Osteoblast (primary cell): ENCODE measurements at regions not wholly inside any gene's neighbourhood (a gene's known extent, or its start where the extent isn't known, plus 50 kb on each side); places are given as distances from the start of the nearest gene placed in this dataset.

Source experiments
- DNase-seq: peaks from one replicate; pipeline ENCODE4 v3.0.0; 2011; ENCODE audit warnings: low spot score, mixed read lengths; ENCODE audit not compliant: insufficient read length; ENCODE audit errors: missing footprints
- H2AFZ ChIP-seq: 2 replicates; pipeline ENCODE4 v1.6.0; 2011; ENCODE audit warnings: mild to moderate bottlenecking, low read length
- H3K27ac ChIP-seq: 2 replicates; pipeline ENCODE4 v1.5.1; 2011; ENCODE audit warnings: mild to moderate bottlenecking, low read depth, low read length, moderate library complexity
- H3K27me3 ChIP-seq: 2 replicates; pipeline ENCODE4 v1.6.0; 2012; ENCODE audit warnings: mild to moderate bottlenecking, control low read depth, inconsistent platforms, low read length, moderate library complexity; ENCODE audit not compliant: insufficient read depth
- H3K36me3 ChIP-seq: 2 replicates; pipeline ENCODE4 v1.5.1; 2011; ENCODE audit warnings: mild to moderate bottlenecking, low read length, control low read depth, moderate library complexity; ENCODE audit not compliant: insufficient read depth
- H3K4me1 ChIP-seq: 2 replicates; pipeline ENCODE4 v1.5.1; 2011; ENCODE audit warnings: mild to moderate bottlenecking, low read length, control low read depth, moderate library complexity; ENCODE audit not compliant: insufficient read depth
- H3K4me2 ChIP-seq: 2 replicates; pipeline ENCODE4 v1.6.0; 2011; ENCODE audit warnings: mild to moderate bottlenecking, low read length; ENCODE audit not compliant: insufficient read depth
- H3K4me3 ChIP-seq: fragments of 200-600 bp; sonication (generic); 3 replicates; pipeline ENCODE4 v1.5.1; 2012; ENCODE audit warnings: mild to moderate bottlenecking, low read length, inconsistent platforms; ENCODE audit not compliant: insufficient read depth
- H3K79me2 ChIP-seq: 2 replicates; pipeline ENCODE4 v1.6.0; 2012; ENCODE audit warnings: mild to moderate bottlenecking, low read length, control low read depth, inconsistent platforms; ENCODE audit not compliant: insufficient read depth
- H3K9me3 ChIP-seq: 2 replicates; pipeline ENCODE4 v1.5.1; 2011; ENCODE audit warnings: low read depth, low read length, control low read depth
- H4K20me1 ChIP-seq: 2 replicates; pipeline ENCODE4 v1.6.0; 2012; ENCODE audit warnings: mild to moderate bottlenecking, low read length, control low read depth; ENCODE audit not compliant: insufficient read depth
- CTCF ChIP-seq: IDR thresholded peaks from 2 replicates; pipeline ENCODE4 v1.5.1; 2011; ENCODE audit warnings: mild to moderate bottlenecking, low read depth, low read length, moderate library complexity; ENCODE audit errors: extremely low read depth

DNA sequence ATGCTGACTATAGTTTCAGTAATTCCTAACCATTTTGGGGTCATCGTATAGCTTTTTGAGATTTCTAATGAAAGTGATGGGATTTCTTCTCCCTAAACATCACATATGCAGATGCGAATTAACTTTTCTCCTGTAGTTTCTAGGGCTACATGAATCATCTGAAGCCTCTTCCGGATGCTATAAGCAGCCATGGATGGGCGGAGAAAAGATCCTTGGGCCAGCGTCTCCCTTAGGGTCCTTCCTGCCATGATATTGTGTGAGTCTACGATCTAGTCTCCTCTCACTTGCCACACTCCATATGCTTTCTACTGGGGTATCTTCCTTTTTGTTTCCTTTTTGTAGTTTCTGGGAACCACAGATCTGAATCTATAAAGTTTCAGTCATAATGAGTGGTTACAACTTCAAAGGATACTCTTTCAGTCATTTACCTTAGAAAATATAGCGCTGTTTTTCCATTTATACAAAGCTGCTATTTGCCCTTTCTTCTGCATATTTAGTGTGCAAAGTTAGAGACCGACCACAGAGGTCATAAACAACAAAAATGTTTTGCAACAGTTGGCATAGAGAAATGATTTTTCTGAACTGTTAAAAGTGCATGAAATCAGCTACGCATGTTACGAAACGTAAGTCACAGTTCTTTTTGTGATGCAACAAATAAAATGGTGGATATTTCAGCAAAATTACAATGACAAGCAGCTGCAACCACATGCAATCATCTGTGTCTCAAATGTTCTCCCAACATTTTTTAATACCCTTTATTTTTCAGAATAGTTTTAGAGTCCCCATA, 396.2 kb upstream of the SLC35B3 start:
- Histone ChIP-seq H3K4me1 (no peaks in the 10 kb centered on the region), H3K27me3 (no peaks in the 10 kb centered on the region), H3K4me3 (no peak overlapping the region), H3K79me2 (no peaks in the 10 kb centered on the region), H3K9me3 (no peaks in the 10 kb centered on the region), H4K20me1 (no peaks in the 10 kb centered on the region), H3K4me2 (no peak overlapping the region), H3K36me3 (no peaks in the 10 kb centered on the region), H2AFZ (no peak overlapping the region), H3K27ac (no peak overlapping the region)
- no peak for DNase-seq
- TF ChIP-seq CTCF = no peak

- H3K27me3 ChIP-seq = no peaks in the 10 kb centered on the region
- H3K36me3 ChIP-seq = no peaks in the 10 kb centered on the region
- H3K4me3 ChIP-seq = no peak overlapping the region
- H3K4me2 ChIP-seq = no peak overlapping the region
- TF ChIP-seq CTCF = no peak
- no peaks in the 10 kb centered on the region for H3K4me1 ChIP-seq
- DNase-seq = no peak
- no peak overlapping the region for H2AFZ ChIP-seq
- H3K9me3 ChIP-seq = no peaks in the 10 kb centered on the region
- no peaks in the 10 kb centered on the region for H3K79me2 ChIP-seq
- H4K20me1 ChIP-seq = no peaks in the 10 kb centered on the region
- H3K27ac ChIP-seq = no peak overlapping the region
Observed at GRCh38 chr6:8830794-8831193, 395.4 kb upstream of the SLC35B3 start.

- no peak overlapping the region for H3K4me2 ChIP-seq
- H3K27ac ChIP-seq = no peak overlapping the region
- H2AFZ ChIP-seq = no peak overlapping the region
- no peak overlapping the region for H3K4me3 ChIP-seq
- H3K9me3 ChIP-seq = no peaks in the 10 kb centered on the region
- H3K27me3 ChIP-seq = no peaks in the 10 kb centered on the region
- H3K79me2 ChIP-seq = no peaks in the 10 kb centered on the region
- no peak for TF ChIP-seq CTCF
- H4K20me1 ChIP-seq = no peaks in the 10 kb centered on the region
- H3K4me1 ChIP-seq = no peaks in the 10 kb centered on the region
- no peak for DNase-seq
- no peaks in the 10 kb centered on the region for H3K36me3 ChIP-seq
Observed at GRCh38 chr6:8829796-8830195, 394.5 kb upstream of the SLC35B3 start.

GRCh38 chr6:8829296-8829695, 394.0 kb upstream of the SLC35B3 start:
- no peaks in the 10 kb centered on the region for H3K79me2 ChIP-seq
- H3K27ac ChIP-seq = no peak overlapping the region
- H4K20me1 ChIP-seq = no peaks in the 10 kb centered on the region
- H2AFZ ChIP-seq = no peak overlapping the region
- no peaks in the 10 kb centered on the region for H3K36me3 ChIP-seq
- H3K4me1 ChIP-seq = no peaks in the 10 kb centered on the region
- no peaks in the 10 kb centered on the region for H3K27me3 ChIP-seq
- DNase-seq = no peak
- TF ChIP-seq CTCF = no peak
- H3K4me3 ChIP-seq = no peak overlapping the region
- H3K9me3 ChIP-seq = no peaks in the 10 kb centered on the region
- H3K4me2 ChIP-seq = no peak overlapping the region
